ENCODE measurements at regions not wholly inside any gene's neighbourhood (a gene's known extent, or its start where the extent isn't known, plus 50 kb on each side); places are given as distances from the start of the nearest gene placed in this dataset.

GRCh38 chr1:232191560-232191959 lies 438.4 kb downstream of the SIPA1L2 start:
- no peaks in the 10 kb centered on the region for H3K9me3 ChIP-seq
- H3K4me3 ChIP-seq, result no peak overlapping the region
- no peaks in the 10 kb centered on the region for H3K36me3 ChIP-seq
- ATAC-seq, result no peak
- H3K27me3 ChIP-seq, result no peaks in the 10 kb centered on the region
- no peaks in the 10 kb centered on the region for H3K4me1 ChIP-seq
- no CpG with 5 or more reads among the region's 6 CpGs for WGBS, 2 donors (ENCODE audit: low coverage in 1 of 2)
- TF ChIP-seq CTCF (IDR thresholded peaks at IDR 0.05), result no peak
- TF ChIP-seq POLR2A (IDR thresholded peaks at IDR 0.05), result no peak
- TF ChIP-seq POLR2AphosphoS5 (IDR thresholded peaks at IDR 0.05), result no peak
- no peak for TF ChIP-seq EP300 (IDR thresholded peaks at IDR 0.05)
- no peak overlapping the region for H3K27ac ChIP-seq

- WGBS, 2 donors (ENCODE audit: low coverage in 1 of 2), result 100% methylated on average over 1 to 2 of the region's 2 CpGs
- no peaks in the 10 kb centered on the region for H3K36me3 ChIP-seq
- TF ChIP-seq POLR2AphosphoS5 (IDR thresholded peaks at IDR 0.05), result no peak
- H3K27me3 ChIP-seq, result no peaks in the 10 kb centered on the region
- no peaks in the 10 kb centered on the region for H3K9me3 ChIP-seq
- ATAC-seq, result no peak
- H3K4me1 ChIP-seq, result no peaks in the 10 kb centered on the region
- H3K27ac ChIP-seq, result no peak overlapping the region
- H3K4me3 ChIP-seq, result no peak overlapping the region
Measured at GRCh38 chr1:232188318-232188717, 441.6 kb downstream of the SIPA1L2 start.

GRCh38 chr1:232186931-232187330 lies 443.0 kb downstream of the SIPA1L2 start:
- WGBS, 2 donors (ENCODE audit: low coverage in 1 of 2), result 83 to 92% methylated on average over 3 of the region's 3 CpGs
- Histone ChIP-seq H3K27me3 (no peaks in the 10 kb centered on the region), H3K9me3 (no peaks in the 10 kb centered on the region), H3K36me3 (no peaks in the 10 kb centered on the region), H3K4me3 (no peak overlapping the region), H3K4me1 (no peaks in the 10 kb centered on the region), H3K27ac (no peak overlapping the region)
- TF ChIP-seq EP300 (IDR thresholded peaks at IDR 0.05), result no peak
- ATAC-seq, result no peak

- no peak overlapping the region for H3K27ac ChIP-seq
- no peak for TF ChIP-seq EP300 (IDR thresholded peaks at IDR 0.05)
- no peak for TF ChIP-seq POLR2AphosphoS5 (IDR thresholded peaks at IDR 0.05)
- no peak for TF ChIP-seq CTCF (IDR thresholded peaks at IDR 0.05)
- TF ChIP-seq POLR2A (IDR thresholded peaks at IDR 0.05), result no peak
- H3K4me1 ChIP-seq, result peaks cover 0 to 11% (median 7%) of the 10 kb centered on the region in 3 donors
- no peak overlapping the region for H3K4me3 ChIP-seq
- no peak for ATAC-seq
- H3K27me3 ChIP-seq, result no peaks in the 10 kb centered on the region
- no peaks in the 10 kb centered on the region for H3K9me3 ChIP-seq
- H3K36me3 ChIP-seq, result no peaks in the 10 kb centered on the region
- WGBS, 2 donors (ENCODE audit: low coverage in 1 of 2), result 80 to 89% methylated on average over 9 of the region's 18 CpGs
Measured at GRCh38 chr1:232184561-232185530, 445.1 kb downstream of the SIPA1L2 start.

GRCh38 chr1:232183802-232184201 lies 446.1 kb downstream of the SIPA1L2 start:
- ATAC-seq, result no peak
- Histone ChIP-seq H3K27ac (no peak overlapping the region), H3K4me1 (peaks cover 0 to 17% (median 10%) of the 10 kb centered on the region in 3 donors), H3K4me3 (no peak overlapping the region), H3K36me3 (no peaks in the 10 kb centered on the region), H3K9me3 (no peaks in the 10 kb centered on the region), H3K27me3 (no peaks in the 10 kb centered on the region)
- TF ChIP-seq CTCF (IDR thresholded peaks at IDR 0.05) (no peak), EP300 (IDR thresholded peaks at IDR 0.05) (no peak), POLR2A (IDR thresholded peaks at IDR 0.05) (no peak), POLR2AphosphoS5 (IDR thresholded peaks at IDR 0.05) (no peak)

GRCh38 chr1:232183266-232183800 lies 446.6 kb downstream of the SIPA1L2 start:
- Histone ChIP-seq H3K36me3 (no peaks in the 10 kb centered on the region), H3K27ac (no peak overlapping the region), H3K4me3 (no peak overlapping the region), H3K9me3 (no peaks in the 10 kb centered on the region), H3K4me1 (peaks cover 0 to 17% (median 10%) of the 10 kb centered on the region in 3 donors), H3K27me3 (no peaks in the 10 kb centered on the region)
- TF ChIP-seq POLR2A (IDR thresholded peaks at IDR 0.05), result no peak
- TF ChIP-seq CTCF (IDR thresholded peaks at IDR 0.05), result no peak
- no peak for ATAC-seq
- 50% methylated on average over 3 of the region's 8 CpGs; no CpG with 5 or more reads in 1 of the 2 donors for WGBS, 2 donors (ENCODE audit: low coverage in 1 of 2)

All from gastroesophageal sphincter (tissue), 4 donors.